GM21576 (cell line): ENCODE measurements at regions not wholly inside any gene's neighbourhood (a gene's known extent, or its start where the extent isn't known, plus 50 kb on each side); places are given as distances from the start of the nearest gene placed in this dataset.
"Not testable (repeated sequence)": the region's sequence is repeated elsewhere in the genome, so short reads cannot be mapped to it uniquely, and the experiment has no call there.

Experiments
- ATAC-seq: cut with Tn5 transposase; IDR thresholded peaks from one replicate; pipeline ENCODE4 v1.9.1; 2021; ENCODE audit warnings: mild to moderate bottlenecking, moderate library complexity; ENCODE audit not compliant: unreplicated experiment

DNA sequence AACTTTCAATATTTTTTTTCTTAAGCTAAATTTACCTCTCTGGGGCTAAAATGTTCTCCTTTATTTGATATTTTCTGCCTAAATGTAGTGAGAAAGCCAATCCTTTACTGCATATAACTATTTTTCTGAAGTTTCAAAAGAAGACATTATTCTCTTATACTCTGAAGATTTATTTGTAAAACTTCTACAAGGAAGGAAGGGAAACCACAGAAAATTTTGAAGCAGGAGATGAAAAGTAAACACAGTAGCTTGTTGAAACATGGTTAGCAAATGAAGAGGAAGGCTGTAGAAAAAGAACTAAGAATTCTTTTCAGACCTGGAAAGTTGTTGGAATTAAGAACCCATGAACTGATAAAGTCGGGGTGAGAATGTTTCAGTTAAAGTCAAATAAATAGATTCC is 330.3 kb downstream of the HGF start:
- no peak for ATAC-seq

DNA sequence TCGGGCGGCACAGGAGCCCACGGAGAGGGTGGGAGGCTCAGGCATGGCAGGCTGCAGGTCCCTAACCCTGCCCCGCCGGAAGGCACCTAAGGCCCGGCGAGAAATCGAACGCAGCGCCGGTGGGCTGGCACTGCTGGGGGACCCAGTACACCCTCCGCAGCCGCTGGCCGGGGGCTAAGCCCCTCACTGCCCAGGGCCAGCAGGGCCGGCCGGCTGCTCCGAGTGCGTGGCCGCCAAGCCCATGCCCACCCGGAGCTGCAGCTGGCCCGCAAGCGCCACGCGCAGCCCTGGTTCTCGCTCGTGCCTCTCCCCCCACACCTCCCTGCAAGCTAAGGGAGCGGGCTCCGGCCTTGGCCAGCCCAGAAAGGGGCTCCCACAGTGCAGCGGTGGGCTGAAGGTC is 332.7 kb downstream of the HGF start:
- ATAC-seq, result not testable (repeated sequence)

DNA sequence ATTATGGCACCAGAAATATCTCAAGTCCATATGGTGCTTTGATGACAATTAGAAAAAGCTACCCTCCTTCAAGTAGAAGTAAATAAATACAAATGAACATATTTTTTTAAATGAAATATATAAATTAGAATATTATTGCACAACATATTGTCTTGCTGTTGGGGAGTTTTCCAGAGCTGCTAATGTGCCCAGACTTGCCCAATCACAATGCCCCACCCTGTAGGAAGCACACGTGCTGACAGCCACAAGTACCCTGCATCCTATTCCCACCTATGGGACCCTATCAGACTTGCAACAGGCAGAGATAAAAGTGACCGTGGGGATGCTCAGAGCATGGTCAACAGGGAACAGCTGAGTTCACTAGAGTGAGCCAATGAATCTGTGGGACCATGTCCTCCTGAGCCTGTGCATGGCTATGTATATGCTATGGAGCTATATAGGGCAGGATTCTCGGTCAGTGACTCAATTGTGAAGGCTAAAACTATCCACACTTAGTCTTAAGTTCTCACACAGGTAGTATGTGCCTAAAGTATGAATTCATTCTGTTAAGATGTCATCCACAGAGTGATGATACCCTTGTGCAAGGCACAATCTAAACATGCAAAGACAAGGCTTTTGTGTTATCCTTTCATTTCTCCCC is 336.0 kb downstream of the HGF start:
- ATAC-seq, result no peak

DNA sequence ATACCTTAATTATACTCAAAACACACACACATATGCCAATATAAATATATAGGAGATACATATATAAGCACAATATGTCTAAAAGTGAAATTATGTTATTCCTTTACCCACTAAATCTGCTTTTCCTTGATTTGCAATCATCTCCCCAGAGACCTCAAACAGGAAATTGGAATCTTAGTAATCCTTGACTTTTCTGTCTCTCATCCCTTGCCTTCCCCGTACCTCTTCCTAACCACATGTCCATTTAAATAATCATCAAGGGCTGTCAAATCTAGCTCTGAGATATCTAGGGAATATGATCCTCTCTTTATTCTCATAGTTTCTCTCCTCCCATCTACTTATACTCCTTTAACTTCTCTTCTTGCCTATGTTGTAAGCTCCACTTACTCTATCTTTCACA is 336.6 kb downstream of the HGF start:
- no peak for ATAC-seq

DNA sequence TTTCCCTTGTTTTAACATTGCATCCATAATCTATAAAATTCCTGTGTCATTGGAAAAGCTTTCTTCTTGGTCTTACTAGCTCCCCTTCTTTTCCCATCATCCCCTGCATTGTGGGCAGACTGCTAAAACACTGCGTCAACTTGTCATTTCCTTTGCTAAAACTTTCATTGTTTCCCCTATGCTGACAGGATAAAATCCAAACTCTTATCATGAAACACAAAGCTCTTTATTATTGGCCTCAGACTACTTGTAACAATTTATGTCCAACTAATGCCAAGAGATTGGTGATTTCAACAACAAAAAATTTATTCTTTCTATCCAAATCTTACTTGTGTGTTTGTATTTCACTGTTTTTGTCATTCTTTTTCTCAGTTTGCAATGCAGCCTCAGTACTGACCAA is 339.1 kb downstream of the HGF start:
- no peak for ATAC-seq

DNA sequence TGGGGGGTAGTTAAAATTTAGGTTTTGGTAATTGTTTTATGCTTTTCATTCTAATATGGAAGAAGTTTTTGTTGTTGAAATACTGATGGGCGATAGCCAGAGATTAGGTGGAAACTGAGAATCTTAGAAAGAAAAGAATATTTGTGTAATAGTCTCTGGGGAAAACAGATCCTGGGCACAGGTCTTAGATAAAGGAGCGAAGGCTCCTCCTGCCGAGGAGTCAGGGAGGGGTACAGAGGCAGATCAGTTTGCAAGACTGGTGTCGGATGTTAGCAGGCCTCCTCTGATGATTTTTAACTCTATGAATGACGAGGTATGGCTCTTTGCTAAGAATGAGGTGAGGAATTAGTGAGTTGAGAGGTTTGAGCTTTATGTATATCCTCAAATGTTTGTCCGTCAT is 339.7 kb downstream of the HGF start:
- ATAC-seq, result no peak

DNA sequence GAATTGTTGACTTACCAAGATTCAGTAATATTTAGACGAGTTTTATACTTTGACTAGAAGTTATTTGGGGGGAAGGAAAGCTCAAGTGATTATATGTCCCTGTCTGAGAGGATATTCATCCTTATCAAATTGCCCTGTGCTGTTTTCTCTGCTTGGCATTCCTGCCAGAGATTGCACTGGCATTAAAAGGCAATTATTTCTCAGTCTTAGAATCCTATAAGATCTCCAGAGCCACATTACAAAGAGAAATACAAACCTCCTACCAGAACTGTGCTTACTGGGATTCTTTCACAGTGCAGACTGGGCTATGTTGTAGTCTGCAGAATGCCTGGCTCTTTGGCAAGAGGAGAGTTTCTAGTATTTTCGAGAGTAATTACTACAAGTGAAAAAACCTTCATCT is 342.4 kb downstream of the HGF start:
- ATAC-seq, result no peak

DNA sequence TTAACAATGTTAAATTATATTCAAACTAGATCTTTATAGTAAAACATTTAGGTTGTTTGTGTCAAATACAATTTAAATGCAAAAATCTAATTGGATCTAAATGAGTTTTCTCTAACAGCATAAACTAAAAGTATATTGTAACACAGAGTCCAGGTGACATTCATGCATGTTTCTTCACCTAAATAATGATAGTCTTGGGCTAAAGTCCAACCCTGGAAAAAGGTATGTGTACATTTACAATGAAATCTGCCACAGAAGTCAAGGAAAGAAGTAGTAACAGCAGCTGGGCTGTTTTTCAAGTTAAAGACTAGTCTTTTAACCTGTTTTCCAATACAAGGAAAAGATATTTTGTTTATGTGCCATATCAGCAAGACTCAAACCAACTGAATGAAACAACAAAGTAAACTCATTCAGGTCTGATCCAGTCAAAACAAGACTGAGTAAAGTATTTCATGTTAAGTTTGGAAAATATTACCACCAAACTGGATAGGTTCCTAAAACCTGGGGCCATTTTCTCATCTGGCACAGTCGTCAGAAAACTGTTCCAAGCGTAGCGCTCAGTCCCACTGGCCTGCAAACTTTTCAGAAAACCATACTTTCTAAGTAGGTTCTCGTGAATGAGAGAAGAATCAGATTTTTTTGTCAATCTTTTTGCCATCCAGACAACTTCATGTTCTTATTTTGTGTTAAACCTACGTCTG is 349.2 kb downstream of the HGF start:
- no peak for ATAC-seq

DNA sequence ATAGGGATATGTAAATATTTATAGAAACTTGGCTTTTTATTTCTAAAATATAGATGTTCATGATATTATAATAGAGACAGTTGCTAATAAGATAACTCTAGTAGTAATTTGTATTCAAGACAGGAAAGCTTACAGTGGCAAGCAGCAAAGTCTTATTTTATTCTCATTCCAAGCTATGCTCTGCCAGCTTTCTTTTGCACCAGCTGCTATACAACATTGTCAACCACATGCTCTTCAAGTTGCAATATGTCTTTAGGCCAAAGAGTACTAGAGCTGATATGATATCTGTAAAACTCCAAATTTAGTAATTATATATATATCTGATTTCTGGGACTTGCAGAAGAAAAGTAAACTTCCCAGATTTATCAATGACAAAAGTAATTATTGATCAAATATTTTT is 350.1 kb downstream of the HGF start:
- ATAC-seq, result no peak

DNA sequence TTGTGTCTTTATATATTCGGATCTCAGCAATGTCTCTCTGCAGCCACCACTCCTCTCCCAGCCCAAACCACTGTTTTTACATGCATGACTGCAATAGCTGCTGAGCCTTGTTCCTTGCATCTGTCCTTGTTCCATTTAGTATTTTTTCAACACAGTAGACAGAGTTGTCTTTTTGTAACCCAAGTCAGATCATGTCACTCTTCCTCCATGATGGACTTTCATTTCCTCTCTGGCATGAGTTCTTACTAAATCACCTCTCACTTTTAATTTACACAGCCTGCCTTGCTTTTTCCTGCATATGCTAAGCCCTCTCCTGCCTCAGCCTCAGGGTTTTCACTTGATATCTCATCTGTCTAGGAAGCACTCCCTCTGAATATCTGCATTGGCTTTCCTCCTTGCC is 353.2 kb downstream of the HGF start:
- no peak for ATAC-seq

DNA sequence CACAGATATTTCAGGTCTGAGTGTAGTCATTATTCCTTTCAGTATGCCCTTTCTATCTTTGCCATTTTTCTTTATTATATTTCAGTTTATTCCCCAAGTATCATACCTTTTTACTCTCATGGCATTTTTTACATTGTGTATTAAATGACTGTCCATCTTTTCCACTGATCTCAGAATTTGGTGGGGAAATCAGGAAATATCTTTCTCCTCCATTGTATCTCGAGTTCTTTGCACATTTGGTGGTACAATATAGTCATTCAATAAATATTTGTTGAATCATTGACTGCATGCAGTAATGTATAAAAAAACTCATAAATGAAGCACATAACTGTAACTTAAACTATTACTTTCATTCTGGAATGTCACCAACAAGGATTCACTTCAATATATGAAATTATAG is 354.7 kb downstream of the HGF start:
- no peak for ATAC-seq

DNA sequence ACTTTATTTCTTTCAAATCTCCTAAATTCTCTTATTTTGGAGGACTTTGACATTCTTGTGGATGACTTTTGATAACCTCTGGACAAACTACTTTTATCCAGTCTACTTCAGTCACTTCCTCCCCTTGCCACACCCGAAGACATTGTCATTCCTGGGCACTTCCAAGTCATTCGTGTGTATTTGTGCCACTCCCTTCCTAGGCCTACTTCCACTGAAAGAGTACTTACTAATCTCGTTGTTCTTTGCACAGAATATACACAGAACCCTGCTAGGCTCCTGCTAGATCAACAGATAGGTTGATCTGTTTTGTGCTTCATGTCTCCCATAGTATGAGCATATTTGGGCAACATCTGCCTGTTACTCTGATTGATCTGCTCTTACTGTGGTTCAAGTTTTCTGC is 355.4 kb downstream of the HGF start:
- ATAC-seq, result no peak

DNA sequence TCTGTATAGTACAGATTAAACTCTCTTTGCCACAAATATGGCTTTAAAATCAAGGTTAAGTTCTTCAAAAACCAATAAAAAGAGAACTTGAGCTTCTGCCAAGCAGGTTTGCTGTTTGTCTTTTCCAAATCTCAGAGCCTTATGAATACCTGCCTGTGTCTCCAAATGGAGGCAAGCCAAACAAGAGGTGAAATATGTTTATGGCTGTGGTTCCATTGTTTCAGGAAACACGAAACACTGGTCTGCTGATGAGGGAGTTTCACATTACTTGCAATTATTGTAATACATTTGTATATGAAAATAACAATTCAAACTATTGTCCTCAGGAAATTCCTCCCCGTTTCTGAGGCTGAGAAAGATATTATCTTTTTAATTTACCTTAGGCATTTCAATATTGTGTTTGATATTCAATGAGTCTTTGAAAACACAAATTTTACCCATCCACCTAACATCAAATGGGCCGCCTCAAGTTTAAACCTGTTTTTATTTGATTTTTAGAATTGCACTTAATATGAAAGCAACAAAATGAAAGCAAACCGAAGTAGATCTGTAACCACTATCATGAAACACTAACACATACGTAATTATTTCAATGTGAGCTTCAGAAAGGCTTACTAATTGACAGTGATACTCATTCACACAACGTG is 359.3 kb downstream of the HGF start:
- no peak for ATAC-seq

DNA sequence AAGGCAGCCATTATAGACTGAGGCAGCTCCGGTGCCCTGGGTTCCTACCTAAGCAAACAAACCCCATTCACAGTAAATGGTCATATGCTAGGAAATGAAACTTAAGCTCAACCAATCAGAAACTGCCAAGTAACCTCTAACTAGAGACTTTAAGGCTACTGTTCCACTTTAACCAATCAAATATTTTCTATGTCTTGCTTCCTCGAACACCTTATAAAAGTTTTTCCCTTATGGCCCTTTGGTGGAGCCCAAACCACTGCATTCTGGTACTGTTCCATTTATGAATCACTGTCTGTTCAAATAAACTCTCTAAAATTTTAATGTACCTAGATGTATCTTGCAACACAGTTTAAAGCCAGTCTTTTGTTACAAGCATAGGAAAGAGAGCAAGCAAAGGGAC is 361.1 kb downstream of the HGF start:
- ATAC-seq, result no peak

DNA sequence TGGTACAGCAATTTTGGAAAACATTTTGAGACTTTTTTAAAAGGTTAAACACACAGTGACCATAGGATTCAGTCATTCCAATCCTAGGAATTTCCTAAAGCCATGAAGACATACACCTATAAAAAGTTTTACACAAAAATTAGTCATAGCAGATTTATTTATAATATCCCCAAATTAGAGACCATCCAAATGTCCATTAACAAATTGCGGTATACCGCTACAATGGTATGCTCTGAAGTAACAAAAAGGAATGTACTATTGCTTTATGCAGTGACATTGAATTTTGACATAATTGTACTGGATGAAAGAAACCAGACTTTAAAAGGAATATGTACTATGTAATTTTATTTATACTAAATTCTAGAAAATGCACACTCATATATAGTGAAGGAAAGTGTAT is 362.8 kb downstream of the HGF start:
- ATAC-seq, result no peak

DNA sequence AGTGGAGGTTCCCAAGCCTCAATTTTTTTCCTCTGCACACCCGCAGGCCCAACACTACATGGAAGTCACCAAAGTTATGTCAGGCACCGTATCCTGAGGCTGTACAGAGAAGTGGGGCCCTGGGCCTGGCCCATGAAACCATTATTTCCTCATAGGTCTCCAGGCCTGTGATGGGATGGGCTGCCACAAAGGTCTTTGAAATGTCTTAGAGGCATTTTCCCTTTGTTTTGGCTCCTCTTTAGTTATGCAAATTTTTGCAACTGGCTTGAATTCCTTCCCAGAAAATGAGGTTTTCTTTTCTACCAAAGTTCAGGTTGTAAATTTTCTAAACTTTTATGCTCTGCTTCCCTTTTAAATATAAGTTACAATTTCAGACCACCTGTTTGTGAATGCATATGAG is 365.2 kb downstream of the HGF start:
- ATAC-seq, result no peak

DNA sequence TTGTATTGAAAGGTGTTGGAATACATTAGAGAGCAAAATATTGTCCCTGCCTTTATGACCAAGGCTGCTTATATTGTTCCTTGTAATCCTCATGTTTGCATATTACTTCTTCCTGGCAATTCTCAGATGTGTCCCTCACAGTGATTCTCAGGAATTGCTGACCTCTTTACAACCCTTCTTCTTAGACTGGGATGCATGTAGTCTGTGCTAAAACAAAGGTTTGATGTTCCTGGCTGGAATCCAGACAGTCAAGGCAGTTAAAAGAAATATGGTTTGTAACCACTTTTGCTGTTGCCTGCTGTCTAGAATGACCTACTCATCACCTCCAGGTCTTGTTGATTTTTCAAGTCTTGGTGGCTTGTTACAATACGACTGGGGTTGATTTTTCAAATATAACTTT is 367.6 kb downstream of the HGF start:
- ATAC-seq, result no peak

DNA sequence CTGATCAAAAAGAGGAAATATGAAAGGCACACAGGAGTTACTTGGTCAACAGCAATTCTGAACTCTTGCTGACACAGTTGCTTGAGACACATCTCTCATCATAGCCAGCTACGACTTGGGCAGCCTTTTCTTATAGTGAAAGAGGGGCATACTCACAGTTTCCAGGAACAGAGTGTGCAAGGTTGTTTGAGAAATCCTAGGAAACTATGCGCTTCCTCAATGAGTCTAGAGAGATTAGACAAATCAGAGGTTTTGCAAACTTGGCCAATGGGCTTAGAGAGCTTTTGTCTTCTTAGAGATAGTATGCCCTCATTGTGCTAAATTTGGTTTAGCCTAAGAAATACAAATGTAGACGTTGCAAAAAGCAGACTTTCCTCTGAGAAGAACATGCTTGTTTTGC is 370.4 kb downstream of the HGF start:
- ATAC-seq, result no peak

DNA sequence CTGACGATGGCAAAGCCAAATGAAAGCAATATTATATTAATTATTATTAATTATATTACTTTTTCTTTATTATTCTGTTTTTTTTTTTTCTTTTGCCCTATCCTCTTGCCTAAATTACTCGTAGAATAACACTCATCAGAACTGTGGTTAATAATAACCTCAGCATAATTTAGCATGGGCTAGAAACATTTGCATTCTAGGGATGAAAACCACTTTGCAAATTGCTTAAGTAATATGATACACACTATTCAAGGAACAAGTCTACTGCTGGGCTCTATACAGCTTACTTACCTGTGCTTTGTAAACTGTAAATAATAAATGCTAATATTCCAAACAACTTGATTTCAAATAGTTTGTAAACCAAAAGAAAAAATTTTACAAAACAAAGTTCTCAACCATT is 375.8 kb downstream of the HGF start:
- ATAC-seq, result no peak

DNA sequence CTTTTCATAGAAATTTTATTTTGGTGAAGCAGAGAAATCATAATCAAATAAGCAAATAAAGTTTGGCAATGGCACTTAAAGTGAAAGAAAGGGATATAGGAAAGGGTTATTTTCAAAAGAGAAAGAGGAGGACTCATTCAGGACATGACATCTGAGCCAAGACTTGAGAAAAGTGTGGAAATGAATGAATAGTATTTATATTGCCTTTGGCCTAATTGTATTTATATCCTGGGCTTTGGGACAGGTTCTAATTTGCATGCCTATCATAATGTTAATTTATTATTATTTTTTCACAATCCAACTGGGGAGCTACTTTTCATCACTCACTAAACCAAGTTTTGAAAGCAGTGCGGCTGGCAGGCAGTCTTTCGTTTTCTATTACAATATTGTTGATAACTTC is 376.8 kb downstream of the HGF start:
- no peak for ATAC-seq

DNA sequence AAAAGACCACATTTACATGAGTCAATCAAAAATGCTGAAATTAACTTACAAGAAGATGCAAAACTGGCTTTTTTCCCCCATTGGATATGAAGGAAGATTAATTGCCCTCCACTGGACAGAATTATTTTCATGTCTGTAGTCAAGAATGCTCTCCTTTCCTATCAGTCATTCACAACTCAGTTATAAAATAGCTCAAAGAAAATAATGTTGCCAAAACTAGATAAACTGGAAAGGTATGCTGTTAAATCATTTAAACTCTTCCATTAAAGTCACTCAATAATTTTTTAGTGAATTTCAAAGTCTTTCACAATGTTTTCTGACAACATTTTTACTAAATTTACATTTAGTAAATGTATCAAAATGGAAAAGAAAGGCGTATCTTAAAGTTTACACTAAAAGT is 384.5 kb downstream of the HGF start:
- no peak for ATAC-seq

DNA sequence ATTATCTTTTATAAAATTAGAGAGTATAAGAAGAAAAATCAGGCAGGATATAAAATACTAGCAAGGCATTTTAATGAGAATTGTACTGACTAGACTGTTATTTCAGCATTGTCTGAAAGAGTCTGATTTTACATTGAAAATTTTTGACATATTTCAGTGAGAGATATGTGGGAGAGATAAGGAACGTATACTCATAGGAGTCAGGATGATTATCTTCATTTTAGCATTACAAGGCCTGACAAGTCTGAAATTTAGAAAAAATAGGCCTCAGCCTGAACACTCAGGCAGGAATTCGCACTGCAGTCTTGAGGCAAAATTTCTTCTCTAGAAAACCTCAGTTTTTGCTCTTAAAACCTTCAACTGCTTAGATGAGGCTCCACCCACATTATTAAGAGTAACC is 386.0 kb downstream of the HGF start:
- ATAC-seq, result no peak

DNA sequence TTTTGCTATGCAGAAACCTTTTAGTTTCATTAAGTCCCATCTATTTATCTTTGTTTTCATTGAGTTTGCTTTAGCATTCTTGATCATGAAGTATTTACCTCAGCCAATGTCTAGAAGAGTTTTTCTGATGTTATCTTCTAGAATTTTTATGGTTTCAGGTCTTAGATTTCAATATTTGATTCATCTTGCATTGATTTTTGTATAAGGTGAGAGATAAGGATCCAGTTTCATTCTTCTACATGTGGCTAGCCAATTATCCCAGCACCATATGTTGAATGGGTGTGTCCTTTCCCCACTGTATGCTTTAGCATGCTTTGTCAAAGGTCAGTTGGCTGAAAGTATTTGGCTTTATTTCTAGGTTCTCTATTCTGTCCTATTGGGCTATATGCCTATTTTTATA is 395.2 kb downstream of the HGF start:
- ATAC-seq, result not testable (repeated sequence)
